ENCODE measurements at regions not wholly inside any gene's neighbourhood (a gene's known extent, or its start where the extent isn't known, plus 50 kb on each side); places are given as distances from the start of the nearest gene placed in this dataset.
"Not testable (repeated sequence)": the region's sequence is repeated elsewhere in the genome, so short reads cannot be mapped to it uniquely, and the experiment has no call there.

DNA sequence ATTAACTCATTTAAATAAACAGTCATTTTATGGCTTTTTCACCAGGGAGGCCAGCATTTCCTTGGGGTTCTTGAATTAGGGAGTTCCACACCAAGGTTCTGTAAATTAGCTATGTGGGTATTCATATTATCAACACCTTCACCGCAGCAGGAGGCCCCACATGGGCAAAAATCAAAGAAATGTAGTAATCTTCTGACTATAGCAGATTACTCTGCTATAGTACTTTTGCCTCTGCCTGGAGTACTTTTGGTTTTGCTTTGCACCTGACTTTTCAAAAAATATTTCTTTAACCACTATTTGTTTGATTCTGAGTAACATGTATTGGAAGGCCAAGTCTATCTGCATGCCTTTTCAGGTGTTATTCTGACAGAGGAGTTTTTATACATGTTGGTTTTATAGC is 728.1 kb downstream of the TTLL7 start:
- TF ChIP-seq, protein P1, sequence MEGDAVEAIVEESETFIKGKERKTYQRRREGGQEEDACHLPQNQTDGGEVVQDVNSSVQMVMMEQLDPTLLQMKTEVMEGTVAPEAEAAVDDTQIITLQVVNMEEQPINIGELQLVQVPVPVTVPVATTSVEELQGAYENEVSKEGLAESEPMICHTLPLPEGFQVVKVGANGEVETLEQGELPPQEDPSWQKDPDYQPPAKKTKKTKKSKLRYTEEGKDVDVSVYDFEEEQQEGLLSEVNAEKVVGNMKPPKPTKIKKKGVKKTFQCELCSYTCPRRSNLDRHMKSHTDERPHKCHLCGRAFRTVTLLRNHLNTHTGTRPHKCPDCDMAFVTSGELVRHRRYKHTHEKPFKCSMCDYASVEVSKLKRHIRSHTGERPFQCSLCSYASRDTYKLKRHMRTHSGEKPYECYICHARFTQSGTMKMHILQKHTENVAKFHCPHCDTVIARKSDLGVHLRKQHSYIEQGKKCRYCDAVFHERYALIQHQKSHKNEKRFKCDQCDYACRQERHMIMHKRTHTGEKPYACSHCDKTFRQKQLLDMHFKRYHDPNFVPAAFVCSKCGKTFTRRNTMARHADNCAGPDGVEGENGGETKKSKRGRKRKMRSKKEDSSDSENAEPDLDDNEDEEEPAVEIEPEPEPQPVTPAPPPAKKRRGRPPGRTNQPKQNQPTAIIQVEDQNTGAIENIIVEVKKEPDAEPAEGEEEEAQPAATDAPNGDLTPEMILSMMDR (conservative IDR thresholded peaks at IDR 0.05), result not testable (repeated sequence)
- not testable (repeated sequence) for TF ChIP-seq ZFX (IDR thresholded peaks at IDR 0.05)

All from C4-2B (cell line).